Rectal smooth muscle tissue (tissue), 1 donor: ENCODE measurements at regions not wholly inside any gene's neighbourhood (a gene's known extent, or its start where the extent isn't known, plus 50 kb on each side); places are given as distances from the start of the nearest gene placed in this dataset.

Experiments used
- H3K27ac ChIP-seq: one replicate; pipeline ENCODE4 v1.7.0; 2013; ENCODE audit warnings: low read depth, low read length, inconsistent platforms
- H3K27me3 ChIP-seq: one replicate; pipeline ENCODE4 v1.7.0; 2013; ENCODE audit warnings: low read length; ENCODE audit not compliant: control insufficient read depth, insufficient read depth
- H3K36me3 ChIP-seq: one replicate; pipeline ENCODE4 v1.7.0; 2013; ENCODE audit warnings: low read length; ENCODE audit not compliant: control insufficient read depth, insufficient read depth
- H3K4me1 ChIP-seq: one replicate; pipeline ENCODE4 v1.7.0; 2013; ENCODE audit warnings: low read length; ENCODE audit not compliant: control insufficient read depth, insufficient read depth
- H3K4me3 ChIP-seq: one replicate; pipeline ENCODE4 v1.7.0; 2013; ENCODE audit warnings: low read length
- H3K9ac ChIP-seq: one replicate; pipeline ENCODE4 v1.7.0; 2013; ENCODE audit warnings: low read length

DNA sequence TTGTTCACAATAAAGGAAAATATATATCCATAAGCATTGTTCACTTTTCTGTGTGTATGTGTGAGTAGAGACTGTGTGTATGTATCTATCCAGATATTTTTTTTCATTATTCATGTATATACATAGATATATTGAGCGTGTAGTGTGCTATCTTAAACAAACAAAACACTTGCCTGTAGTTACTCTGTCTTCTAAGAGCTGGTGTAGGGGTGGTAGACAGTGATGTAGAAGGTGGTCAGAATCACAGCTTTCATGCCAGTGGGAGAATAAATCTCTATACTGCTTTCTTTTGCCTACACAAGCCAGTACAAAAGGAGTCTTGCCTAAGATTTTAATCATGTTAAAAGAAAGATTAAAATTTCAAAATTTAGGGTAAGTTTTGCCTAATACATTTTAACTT, 122.0 kb downstream of the UCHL5 start:
- Histone ChIP-seq H3K27me3 (no peaks in the 10 kb centered on the region), H3K4me3 (no peak overlapping the region), H3K27ac (no peak overlapping the region), H3K36me3 (no peaks in the 10 kb centered on the region), H3K9ac (no peak overlapping the region), H3K4me1 (no peaks in the 10 kb centered on the region)

DNA sequence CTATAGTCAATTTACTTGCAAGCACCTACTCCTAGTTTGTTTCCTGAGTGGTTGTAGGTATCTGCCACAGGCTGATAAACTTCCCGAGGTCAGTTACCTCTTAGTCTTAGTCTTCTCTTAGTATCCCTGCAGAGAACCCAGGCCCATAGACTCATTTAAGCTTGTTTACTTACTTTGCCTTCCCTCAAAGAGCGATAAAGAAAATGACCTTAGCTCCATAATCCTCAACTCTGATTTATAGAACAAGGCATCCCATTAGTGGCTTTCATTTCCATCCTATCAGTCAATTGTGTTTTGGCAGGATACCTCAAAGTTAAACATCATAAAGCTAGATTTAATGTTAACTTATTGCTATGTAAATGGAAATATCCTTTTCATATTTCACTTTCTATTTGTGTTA, 119.7 kb downstream of the UCHL5 start:
- no peak overlapping the region for H3K9ac ChIP-seq
- H3K27ac ChIP-seq: no peak overlapping the region
- H3K4me1 ChIP-seq: no peaks in the 10 kb centered on the region
- no peak overlapping the region for H3K4me3 ChIP-seq
- no peaks in the 10 kb centered on the region for H3K36me3 ChIP-seq
- no peaks in the 10 kb centered on the region for H3K27me3 ChIP-seq

DNA sequence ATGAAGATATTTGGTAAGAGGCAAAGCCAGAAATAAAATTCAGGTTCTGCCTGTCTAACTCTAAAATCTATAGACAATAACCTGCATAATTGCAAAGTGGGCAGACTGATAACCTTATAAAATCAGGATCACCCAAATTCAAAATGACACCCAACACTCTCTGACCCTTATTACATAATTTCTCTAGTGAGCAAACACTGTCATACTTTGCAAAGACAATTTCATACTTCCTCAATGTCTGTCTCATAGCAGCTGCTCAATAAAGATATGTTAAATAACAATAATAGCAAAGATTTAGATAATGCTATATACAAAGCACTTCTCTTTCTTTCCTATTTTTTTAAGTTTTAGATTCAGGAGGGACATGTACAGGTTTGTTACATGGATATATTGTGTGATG, 118.5 kb downstream of the UCHL5 start:
- H3K27me3 ChIP-seq: no peaks in the 10 kb centered on the region
- H3K4me1 ChIP-seq: no peaks in the 10 kb centered on the region
- H3K36me3 ChIP-seq: no peaks in the 10 kb centered on the region
- no peak overlapping the region for H3K9ac ChIP-seq
- H3K27ac ChIP-seq: no peak overlapping the region
- H3K4me3 ChIP-seq: no peak overlapping the region

DNA sequence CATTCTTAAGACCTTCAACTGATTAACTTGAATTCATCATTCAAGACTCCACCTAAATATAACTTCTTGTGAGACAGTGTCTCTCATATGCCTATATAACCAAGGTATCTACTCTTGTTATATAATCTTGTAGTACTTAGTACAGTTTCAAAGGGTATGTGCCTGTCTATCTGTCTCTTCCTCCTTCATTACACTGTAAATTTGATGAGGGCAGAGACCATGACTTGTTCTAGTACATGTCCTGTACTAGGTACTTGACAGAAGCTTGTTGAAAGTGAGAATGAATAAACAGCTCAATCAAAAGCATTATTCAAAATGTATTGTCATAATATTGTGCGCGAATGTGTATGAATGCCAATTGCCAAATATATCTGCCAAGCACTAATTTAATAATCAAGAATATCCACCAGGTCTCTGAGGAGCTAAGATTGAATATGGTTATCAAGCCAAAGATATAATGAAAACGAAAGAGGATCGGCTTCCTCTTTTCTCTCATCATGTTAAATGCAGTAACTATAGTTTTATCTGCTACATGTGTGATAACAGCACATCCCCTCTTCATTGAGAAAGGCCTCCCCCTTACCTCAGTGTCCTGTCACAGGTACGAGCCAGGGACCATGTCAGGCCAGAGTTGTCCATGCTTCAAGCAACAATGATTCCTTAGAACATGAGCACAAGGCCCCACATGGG, 117.3 kb downstream of the UCHL5 start:
- H3K27ac ChIP-seq: no peak overlapping the region
- no peaks in the 10 kb centered on the region for H3K27me3 ChIP-seq
- no peak overlapping the region for H3K9ac ChIP-seq
- no peaks in the 10 kb centered on the region for H3K4me1 ChIP-seq
- H3K4me3 ChIP-seq: no peak overlapping the region
- H3K36me3 ChIP-seq: no peaks in the 10 kb centered on the region

DNA sequence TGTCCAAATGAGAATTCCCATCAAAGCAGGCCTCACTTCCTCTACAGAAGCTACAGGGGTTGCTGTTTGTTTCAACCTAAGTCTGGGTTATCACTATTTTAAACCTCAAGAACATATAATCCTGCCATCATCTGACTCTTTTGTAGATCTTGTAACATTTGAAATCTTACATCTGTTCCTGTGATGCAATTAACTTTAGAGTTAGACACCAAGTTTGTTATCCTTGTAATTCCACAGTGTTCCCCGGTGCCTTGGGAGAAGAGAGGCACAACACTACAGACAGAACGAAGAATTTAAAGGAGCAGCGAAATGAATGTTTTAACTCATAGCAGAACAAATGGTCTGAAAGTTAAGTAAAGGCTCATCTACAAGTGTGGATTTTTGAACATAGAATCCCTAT, 116.1 kb downstream of the UCHL5 start:
- H3K4me3 ChIP-seq: no peak overlapping the region
- no peaks in the 10 kb centered on the region for H3K27me3 ChIP-seq
- no peaks in the 10 kb centered on the region for H3K36me3 ChIP-seq
- H3K9ac ChIP-seq: no peak overlapping the region
- H3K4me1 ChIP-seq: no peaks in the 10 kb centered on the region
- H3K27ac ChIP-seq: no peak overlapping the region

DNA sequence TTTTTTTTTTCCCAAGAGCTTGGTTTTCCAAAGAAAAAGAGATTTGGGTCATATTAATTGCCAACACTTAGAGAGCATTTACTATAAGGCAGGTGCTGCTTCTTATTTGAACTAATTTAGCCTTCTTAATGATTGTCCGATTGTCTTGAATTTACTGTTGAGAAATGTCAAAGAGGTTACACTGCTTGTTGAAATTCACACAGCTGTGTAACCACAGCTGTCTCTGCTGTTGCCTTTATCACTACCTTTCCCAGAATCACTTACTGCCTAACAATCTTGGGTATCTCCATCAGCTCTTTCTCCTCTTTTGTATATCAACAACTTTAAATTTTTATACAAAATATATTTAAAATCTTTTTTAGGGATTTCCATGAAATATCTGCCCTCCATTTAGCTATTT, 115.6 kb downstream of the UCHL5 start:
- H3K4me3 ChIP-seq: no peak overlapping the region
- H3K9ac ChIP-seq: no peak overlapping the region
- H3K4me1 ChIP-seq: no peaks in the 10 kb centered on the region
- no peaks in the 10 kb centered on the region for H3K27me3 ChIP-seq
- H3K27ac ChIP-seq: no peak overlapping the region
- H3K36me3 ChIP-seq: no peaks in the 10 kb centered on the region

DNA sequence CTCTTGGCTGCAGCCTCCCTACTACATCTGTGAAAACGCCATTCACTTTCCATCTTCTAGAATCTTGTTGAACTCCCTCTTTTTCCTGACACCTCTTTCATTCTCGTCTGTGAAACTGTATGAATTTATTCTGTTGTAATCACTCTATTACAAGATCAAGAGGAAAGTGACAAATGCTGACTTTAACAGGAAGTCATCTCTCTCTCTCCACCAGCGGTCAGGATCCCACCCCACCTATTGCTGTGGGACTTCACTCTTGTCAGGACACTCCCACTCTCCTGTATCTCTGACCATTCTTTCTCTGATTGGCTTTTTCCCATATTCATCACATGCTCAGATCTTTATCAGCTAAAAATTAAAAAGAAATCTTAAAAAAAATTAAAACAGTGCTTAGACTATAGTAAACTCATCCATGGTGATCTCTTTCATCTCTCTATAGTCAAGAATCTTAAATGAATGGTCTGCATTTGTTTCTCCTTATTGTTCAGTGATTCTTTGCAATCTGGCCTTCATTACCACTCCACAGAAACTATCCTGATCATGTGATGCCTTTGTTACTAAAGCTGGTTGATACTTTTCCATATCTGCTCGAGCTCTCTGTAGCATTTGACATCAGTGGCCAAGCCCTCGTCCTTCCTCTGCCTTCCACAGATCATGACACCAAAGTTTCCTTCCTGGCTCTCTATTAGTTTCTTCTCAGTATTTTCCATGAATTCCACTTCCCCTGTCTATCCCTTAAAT, 113.6 kb downstream of the UCHL5 start:
- no peaks in the 10 kb centered on the region for H3K27me3 ChIP-seq
- no peak overlapping the region for H3K9ac ChIP-seq
- no peak overlapping the region for H3K27ac ChIP-seq
- no peaks in the 10 kb centered on the region for H3K36me3 ChIP-seq
- no peaks in the 10 kb centered on the region for H3K4me1 ChIP-seq
- H3K4me3 ChIP-seq: no peak overlapping the region

DNA sequence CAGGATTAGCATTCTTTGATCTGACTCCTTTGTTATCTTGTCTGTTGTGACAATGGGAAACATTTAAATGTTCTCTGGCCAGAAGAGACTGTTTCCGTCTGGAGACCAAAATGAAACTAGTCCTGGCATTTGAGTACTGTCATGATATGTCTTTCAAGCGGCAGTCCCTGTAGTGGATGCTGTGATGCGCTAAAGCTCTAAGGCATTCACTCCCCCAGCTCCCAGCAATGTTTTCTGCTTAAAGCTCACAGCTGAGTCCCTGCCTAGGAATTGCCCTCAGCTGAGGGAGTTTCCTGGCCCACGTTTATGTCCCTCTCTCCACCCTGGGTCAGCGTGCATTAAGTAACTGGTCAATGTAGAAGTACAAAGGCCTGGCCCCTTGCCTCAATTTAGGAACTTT, 109.4 kb downstream of the UCHL5 start:
- peaks cover 11% of the 10 kb centered on the region for H3K4me1 ChIP-seq
- no peaks in the 10 kb centered on the region for H3K36me3 ChIP-seq
- no peaks in the 10 kb centered on the region for H3K27me3 ChIP-seq
- no peak overlapping the region for H3K9ac ChIP-seq
- no peak overlapping the region for H3K4me3 ChIP-seq
- H3K27ac ChIP-seq: no peak overlapping the region

DNA sequence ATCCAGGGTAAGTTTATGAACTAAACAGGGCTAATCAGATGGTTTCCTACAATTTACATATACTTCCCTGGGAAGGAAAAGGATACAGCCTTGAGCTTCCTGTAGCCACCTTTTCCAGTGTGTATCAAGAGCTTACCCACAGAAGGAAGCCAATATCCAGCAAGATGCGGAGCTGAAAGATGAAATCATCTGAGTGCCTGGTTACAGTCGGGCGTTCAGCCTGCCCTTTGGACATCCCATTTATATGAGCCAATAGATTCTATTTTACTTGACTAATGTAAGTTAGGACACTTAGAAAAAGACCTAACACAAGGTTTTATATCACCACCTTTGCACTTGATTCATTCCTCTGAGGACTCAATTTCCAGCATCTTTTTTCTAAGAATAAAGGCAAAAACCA, 108.2 kb downstream of the UCHL5 start:
- H3K36me3 ChIP-seq: no peaks in the 10 kb centered on the region
- no peaks in the 10 kb centered on the region for H3K27me3 ChIP-seq
- no peak overlapping the region for H3K27ac ChIP-seq
- H3K4me3 ChIP-seq: no peak overlapping the region
- H3K9ac ChIP-seq: no peak overlapping the region
- peaks cover 11% of the 10 kb centered on the region for H3K4me1 ChIP-seq

DNA sequence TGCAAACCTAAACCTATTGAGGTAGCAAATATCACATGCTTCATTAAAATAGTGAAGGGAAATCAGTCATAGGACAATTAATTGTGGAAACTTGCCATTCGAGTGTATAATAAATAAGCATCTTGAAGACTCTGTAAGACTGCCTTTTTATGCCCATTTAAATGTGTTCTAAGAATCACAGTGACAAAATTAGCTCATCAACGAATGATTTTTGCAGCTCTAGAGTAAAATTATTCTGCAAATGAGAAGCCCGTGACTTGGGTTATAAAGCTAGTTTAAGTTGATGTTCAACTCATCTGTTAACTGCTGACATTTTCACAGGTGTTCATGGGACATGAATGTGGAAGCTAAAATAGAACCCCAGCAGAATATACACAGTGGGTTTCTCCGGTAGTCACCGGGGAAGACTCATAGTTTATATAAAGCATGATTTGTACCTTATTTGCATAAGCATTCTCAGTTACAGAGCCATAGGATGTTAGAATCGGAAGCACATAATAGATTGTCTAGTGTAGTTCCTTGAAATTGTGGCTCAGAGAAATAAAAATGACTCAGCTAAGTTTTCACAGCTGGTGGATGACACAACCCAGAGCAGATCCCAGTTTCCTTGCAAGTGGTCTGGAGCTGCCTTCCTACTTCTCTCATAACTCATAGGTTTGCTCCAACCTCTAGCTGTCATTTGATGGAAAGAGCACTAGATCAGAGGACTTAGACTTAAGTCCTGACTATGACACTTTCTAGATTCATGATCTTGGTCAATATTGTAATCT, 107.3 kb downstream of the UCHL5 start:
- no peak overlapping the region for H3K4me3 ChIP-seq
- H3K4me1 ChIP-seq: peaks cover 11% of the 10 kb centered on the region
- no peaks in the 10 kb centered on the region for H3K36me3 ChIP-seq
- H3K9ac ChIP-seq: no peak overlapping the region
- no peaks in the 10 kb centered on the region for H3K27me3 ChIP-seq
- no peak overlapping the region for H3K27ac ChIP-seq

DNA sequence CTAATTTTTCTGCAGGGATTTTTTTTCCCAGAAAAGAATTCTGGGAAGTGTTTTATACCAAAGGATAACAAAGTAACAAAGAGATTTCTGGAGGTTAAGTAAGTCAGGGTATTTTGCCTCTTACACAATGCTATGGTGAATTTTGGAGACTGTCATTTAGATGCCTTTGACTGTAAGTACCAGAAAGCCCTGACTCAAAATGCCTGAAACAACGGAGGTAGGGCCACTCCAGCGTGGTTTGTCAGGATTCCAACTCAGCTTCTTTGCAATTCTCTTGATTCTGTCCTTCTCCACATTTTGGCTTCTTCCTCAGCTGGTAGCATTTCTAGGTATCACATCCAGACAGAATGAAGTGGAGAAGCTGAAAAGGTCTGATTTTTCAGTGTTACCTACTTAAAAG, 106.5 kb downstream of the UCHL5 start:
- Histone ChIP-seq H3K4me3 (no peak overlapping the region), H3K4me1 (peaks cover 11% of the 10 kb centered on the region), H3K9ac (no peak overlapping the region), H3K27ac (no peak overlapping the region), H3K27me3 (no peaks in the 10 kb centered on the region), H3K36me3 (no peaks in the 10 kb centered on the region)

DNA sequence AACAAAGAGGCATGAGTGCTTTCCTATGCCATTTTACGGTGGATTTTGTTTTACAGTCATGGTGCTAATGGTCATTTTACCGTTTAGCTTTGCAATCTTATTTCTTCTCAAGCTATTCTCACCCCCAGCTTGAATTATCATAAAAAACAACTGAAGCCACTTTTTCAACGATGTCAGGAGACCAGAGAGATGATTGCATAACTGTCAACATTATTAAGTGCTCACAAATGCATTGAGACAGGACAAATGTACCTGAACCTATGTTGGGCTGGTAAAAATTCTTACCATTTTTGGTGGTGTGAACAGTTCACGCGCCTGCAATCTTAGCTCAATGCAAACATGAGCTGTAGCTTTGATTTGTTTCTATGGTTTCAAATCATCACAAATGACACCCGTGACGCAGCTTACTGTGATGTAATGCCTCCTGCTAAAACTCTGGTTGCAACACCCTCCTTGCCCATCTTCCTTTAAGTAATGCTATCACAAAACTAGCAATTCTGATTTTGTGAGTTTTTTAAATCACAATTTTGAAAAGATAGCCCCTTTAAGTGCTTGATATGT, 104.4 kb downstream of the UCHL5 start:
- Histone ChIP-seq H3K36me3 (no peaks in the 10 kb centered on the region), H3K9ac (no peak overlapping the region), H3K27ac (no peak overlapping the region)

More for the DNA sequence above, 104.4 kb downstream of the UCHL5 start:
- H3K4me3 ChIP-seq: no peak overlapping the region
- no peaks in the 10 kb centered on the region for H3K27me3 ChIP-seq
- peaks cover 11% of the 10 kb centered on the region for H3K4me1 ChIP-seq
